ENCODE measurements at regions not wholly inside any gene's neighbourhood (a gene's known extent, or its start where the extent isn't known, plus 50 kb on each side); places are given as distances from the start of the nearest gene placed in this dataset.

DNA sequence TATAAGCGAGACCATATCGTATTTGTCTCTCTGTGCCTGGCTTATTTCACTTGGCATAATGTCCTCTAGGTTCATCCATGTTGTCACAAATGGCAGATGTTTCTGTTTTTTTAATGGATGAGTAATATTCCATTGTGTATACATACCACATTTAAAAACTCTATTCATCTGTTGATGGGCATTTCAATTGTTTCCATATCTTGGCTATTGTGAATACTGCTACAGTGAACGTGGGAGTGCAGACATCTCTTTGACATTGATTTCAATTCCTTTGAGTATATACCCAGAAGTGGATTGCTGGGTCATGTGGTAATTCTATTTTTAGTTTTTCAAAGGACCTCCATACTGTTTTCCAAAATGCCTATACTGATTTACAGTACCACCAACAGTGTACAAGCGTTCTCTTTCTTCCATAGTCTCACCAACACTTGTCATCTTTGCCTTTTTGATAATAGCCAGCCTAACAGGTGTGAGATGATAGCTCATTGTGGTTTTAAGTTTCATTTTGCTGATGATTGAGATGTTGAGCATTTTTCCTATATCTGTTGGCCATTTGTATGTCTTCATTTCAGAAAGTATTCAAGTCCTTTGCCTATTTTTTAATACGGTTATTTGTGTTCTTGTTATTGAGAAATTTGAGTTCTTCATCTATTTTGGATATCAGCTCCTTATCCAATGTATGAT is 194.7 kb upstream of the E2F8 start:
- Histone ChIP-seq H3K27ac (ENCODE audit: low read depth, low read length) (no peak overlapping the region), H3K4me1 (ENCODE audit: control insufficient read depth, low read length) (peaks cover 58% of the 10 kb centered on the region), H3K36me3 (ENCODE audit: control insufficient read depth, low read length) (no peaks in the 10 kb centered on the region; the same call in 1 of the 2 replicates), H3K4me2 (ENCODE audit: low read length) (no peak overlapping the region), H3K4me3 (ENCODE audit: low read length) (no peak overlapping the region), H3K9me3 (ENCODE audit: control insufficient read depth, insufficient read depth, low read length) (0 out of 2 replicates have a peak, but pooled peaks cover 4% of the 10 kb centered on the region), H3K27me3 (ENCODE audit: control insufficient read depth, low read length) (no peaks in the 10 kb centered on the region), H3K9me2 (replicated peaks; ENCODE audit: control insufficient read depth, low read length) (no peaks in the 10 kb centered on the region), H3K79me2 (ENCODE audit: control insufficient read depth, low read length) (no peaks in the 10 kb centered on the region), H3F3A (ENCODE audit: control insufficient read depth, insufficient read depth) (peaks cover 13% of the 10 kb centered on the region), H4K20me1 (ENCODE audit: control insufficient read depth, insufficient read depth, low read depth, low read length) (no peaks in the 10 kb centered on the region)
- TF ChIP-seq EZH2phosphoT487 (IDR thresholded peaks at IDR 0.05; ENCODE audit: borderline replicate concordance, low read length): no peak
- TF ChIP-seq, protein P1, sequence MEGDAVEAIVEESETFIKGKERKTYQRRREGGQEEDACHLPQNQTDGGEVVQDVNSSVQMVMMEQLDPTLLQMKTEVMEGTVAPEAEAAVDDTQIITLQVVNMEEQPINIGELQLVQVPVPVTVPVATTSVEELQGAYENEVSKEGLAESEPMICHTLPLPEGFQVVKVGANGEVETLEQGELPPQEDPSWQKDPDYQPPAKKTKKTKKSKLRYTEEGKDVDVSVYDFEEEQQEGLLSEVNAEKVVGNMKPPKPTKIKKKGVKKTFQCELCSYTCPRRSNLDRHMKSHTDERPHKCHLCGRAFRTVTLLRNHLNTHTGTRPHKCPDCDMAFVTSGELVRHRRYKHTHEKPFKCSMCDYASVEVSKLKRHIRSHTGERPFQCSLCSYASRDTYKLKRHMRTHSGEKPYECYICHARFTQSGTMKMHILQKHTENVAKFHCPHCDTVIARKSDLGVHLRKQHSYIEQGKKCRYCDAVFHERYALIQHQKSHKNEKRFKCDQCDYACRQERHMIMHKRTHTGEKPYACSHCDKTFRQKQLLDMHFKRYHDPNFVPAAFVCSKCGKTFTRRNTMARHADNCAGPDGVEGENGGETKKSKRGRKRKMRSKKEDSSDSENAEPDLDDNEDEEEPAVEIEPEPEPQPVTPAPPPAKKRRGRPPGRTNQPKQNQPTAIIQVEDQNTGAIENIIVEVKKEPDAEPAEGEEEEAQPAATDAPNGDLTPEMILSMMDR (IDR thresholded peaks at IDR 0.05; ENCODE audit: low read depth, low read length, poor library complexity, severe bottlenecking): no peak

DNA sequence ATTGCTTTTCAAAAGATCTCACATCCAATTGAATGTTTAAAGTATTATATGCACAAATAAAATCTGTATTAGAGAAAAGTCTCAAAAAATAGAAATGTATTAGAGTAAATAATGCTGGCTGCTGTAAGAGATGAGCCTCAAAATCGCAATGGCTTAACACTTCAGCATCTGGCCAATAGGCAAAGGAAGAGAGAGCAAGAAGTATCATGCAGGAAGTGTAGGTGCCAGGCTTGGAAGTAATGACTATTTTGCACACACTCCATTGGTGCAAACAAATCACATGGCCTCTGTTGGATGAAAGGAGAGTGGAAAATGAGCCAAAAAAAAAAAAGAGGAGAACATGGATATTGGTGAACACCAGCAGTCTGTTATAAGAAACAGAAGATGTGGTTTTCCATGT is 193.0 kb upstream of the E2F8 start:
- peaks cover 13% of the 10 kb centered on the region for H3F3A ChIP-seq (ENCODE audit: control insufficient read depth, insufficient read depth)
- peak overlapping the region; percentile 97 for H3K4me2 ChIP-seq (ENCODE audit: low read length)

DNA sequence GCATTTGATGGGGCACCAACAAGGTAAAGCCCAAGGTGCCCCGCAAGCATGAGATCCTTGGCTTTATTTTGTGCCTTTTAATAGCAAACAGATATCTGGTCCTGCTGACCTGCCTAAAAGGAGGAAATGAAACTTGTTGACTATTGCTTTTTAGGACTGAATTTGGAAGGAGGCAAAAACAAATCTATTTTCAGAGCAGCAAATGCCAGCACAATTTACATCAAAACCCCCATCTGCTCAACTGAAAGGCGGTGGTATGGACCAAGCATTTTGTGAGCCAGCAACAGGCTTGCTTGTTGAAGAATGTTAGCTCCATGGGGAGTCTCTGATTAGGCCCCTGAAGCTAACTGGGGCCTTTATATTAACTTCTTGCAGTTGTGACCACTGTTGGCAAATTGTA is 192.6 kb upstream of the E2F8 start:
- Histone ChIP-seq H3K4me1 (ENCODE audit: control insufficient read depth, low read length) (peaks cover 77% of the 10 kb centered on the region), H3K9me2 (replicated peaks; ENCODE audit: control insufficient read depth, low read length) (no peaks in the 10 kb centered on the region), H3K36me3 (ENCODE audit: control insufficient read depth, low read length) (no peaks in the 10 kb centered on the region; the same call in 1 of the 2 replicates), H3K4me3 (ENCODE audit: low read length) (peak overlapping the region; percentile 71), H3F3A (ENCODE audit: control insufficient read depth, insufficient read depth) (peaks cover 13% of the 10 kb centered on the region), H4K20me1 (ENCODE audit: control insufficient read depth, insufficient read depth, low read depth, low read length) (no peaks in the 10 kb centered on the region), H3K9me3 (ENCODE audit: control insufficient read depth, insufficient read depth, low read length) (0 out of 2 replicates have a peak, but pooled peaks cover 4% of the 10 kb centered on the region), H3K27ac (ENCODE audit: low read depth, low read length) (peak overlapping the region; percentile 77), H3K4me2 (ENCODE audit: low read length) (peak overlapping the region; percentile 97), H3K27me3 (ENCODE audit: control insufficient read depth, low read length) (no peaks in the 10 kb centered on the region), H3K79me2 (ENCODE audit: control insufficient read depth, low read length) (no peaks in the 10 kb centered on the region)
- TF ChIP-seq EZH2phosphoT487 (IDR thresholded peaks at IDR 0.05; ENCODE audit: borderline replicate concordance, low read length): no peak
- TF ChIP-seq, protein P1 (IDR thresholded peaks at IDR 0.05; ENCODE audit: low read depth, low read length, poor library complexity, severe bottlenecking): no peak

More for the DNA sequence above, 193.0 kb upstream of the E2F8 start:
- Histone ChIP-seq H3K27ac (ENCODE audit: low read depth, low read length) (peak overlapping the region; percentile 77), H3K36me3 (ENCODE audit: control insufficient read depth, low read length) (no peaks in the 10 kb centered on the region; the same call in 1 of the 2 replicates), H3K9me3 (ENCODE audit: control insufficient read depth, insufficient read depth, low read length) (0 out of 2 replicates have a peak, but pooled peaks cover 4% of the 10 kb centered on the region), H3K4me1 (ENCODE audit: control insufficient read depth, low read length) (peaks cover 73% of the 10 kb centered on the region), H3K4me3 (ENCODE audit: low read length) (peak overlapping the region; percentile 71), H4K20me1 (ENCODE audit: control insufficient read depth, insufficient read depth, low read depth, low read length) (no peaks in the 10 kb centered on the region), H3K79me2 (ENCODE audit: control insufficient read depth, low read length) (no peaks in the 10 kb centered on the region), H3K9me2 (replicated peaks; ENCODE audit: control insufficient read depth, low read length) (no peaks in the 10 kb centered on the region), H3K27me3 (ENCODE audit: control insufficient read depth, low read length) (no peaks in the 10 kb centered on the region)
- TF ChIP-seq, protein P1 (IDR thresholded peaks at IDR 0.05; ENCODE audit: low read depth, low read length, poor library complexity, severe bottlenecking): no peak
- no peak for TF ChIP-seq EZH2phosphoT487 (IDR thresholded peaks at IDR 0.05; ENCODE audit: borderline replicate concordance, low read length)
